ENCODE measurements at regions not wholly inside any gene's neighbourhood (a gene's known extent, or its start where the extent isn't known, plus 50 kb on each side); places are given as distances from the start of the nearest gene placed in this dataset.

GRCh38 chr2:36277146-36277808 lies 78.3 kb upstream of the CRIM1 start:
- no peak overlapping the region for H3K4me3 Mint-ChIP-seq (ENCODE audit: low read depth)
- DNase-seq (ENCODE audit: low spot score, unreplicated experiment): no peak
- H3K9me3 Mint-ChIP-seq (ENCODE audit: low read depth): peaks cover 29% of the 10 kb centered on the region
- H3K27ac Mint-ChIP-seq: no peak overlapping the region
- H3K27me3 Mint-ChIP-seq: no peaks in the 10 kb centered on the region
- no peak for TF ChIP-seq CTCF (IDR thresholded peaks at IDR 0.05; ENCODE audit: unreplicated experiment)
- H3K4me1 Mint-ChIP-seq (ENCODE audit: low read depth): no peaks in the 10 kb centered on the region
- peaks cover 4% of the 10 kb centered on the region for H3K36me3 Mint-ChIP-seq (ENCODE audit: insufficient read depth)

- Mint-ChIP-seq H3K36me3 (ENCODE audit: insufficient read depth) (no peaks in the 10 kb centered on the region), H3K4me1 (ENCODE audit: low read depth) (no peaks in the 10 kb centered on the region)
- DNase-seq (ENCODE audit: low spot score, unreplicated experiment): no peak
Observed at GRCh38 chr2:36271266-36271665, 84.3 kb upstream of the CRIM1 start.

GRCh38 chr2:36270758-36271157 lies 84.8 kb upstream of the CRIM1 start:
- Mint-ChIP-seq H3K9me3 (ENCODE audit: low read depth) (peaks cover 6% of the 10 kb centered on the region), H3K36me3 (ENCODE audit: insufficient read depth) (no peaks in the 10 kb centered on the region), H3K4me1 (ENCODE audit: low read depth) (no peaks in the 10 kb centered on the region), H3K27me3 (no peaks in the 10 kb centered on the region), H3K4me3 (ENCODE audit: low read depth) (no peak overlapping the region), H3K27ac (no peak overlapping the region)
- no peak for DNase-seq (ENCODE audit: low spot score, unreplicated experiment)
- no peak for TF ChIP-seq CTCF (IDR thresholded peaks at IDR 0.05; ENCODE audit: unreplicated experiment)

More at GRCh38 chr2:36271266-36271665, 84.3 kb upstream of the CRIM1 start:
- Mint-ChIP-seq H3K27ac (no peak overlapping the region), H3K9me3 (ENCODE audit: low read depth) (peaks cover 6% of the 10 kb centered on the region), H3K4me3 (ENCODE audit: low read depth) (no peak overlapping the region), H3K27me3 (no peaks in the 10 kb centered on the region)
- no peak for TF ChIP-seq CTCF (IDR thresholded peaks at IDR 0.05; ENCODE audit: unreplicated experiment)

- no peaks in the 10 kb centered on the region for H3K4me1 Mint-ChIP-seq (ENCODE audit: low read depth)
- no peak overlapping the region for H3K4me3 Mint-ChIP-seq (ENCODE audit: low read depth)
- no peak for TF ChIP-seq CTCF (IDR thresholded peaks at IDR 0.05; ENCODE audit: unreplicated experiment)
- no peaks in the 10 kb centered on the region for H3K36me3 Mint-ChIP-seq (ENCODE audit: insufficient read depth)
- DNase-seq (ENCODE audit: low spot score, unreplicated experiment): no peak
- peaks cover 6% of the 10 kb centered on the region for H3K9me3 Mint-ChIP-seq (ENCODE audit: low read depth)
- no peaks in the 10 kb centered on the region for H3K27me3 Mint-ChIP-seq
- H3K27ac Mint-ChIP-seq: no peak overlapping the region
Observed at GRCh38 chr2:36267194-36267593, 88.4 kb upstream of the CRIM1 start.

- H3K9me3 Mint-ChIP-seq (ENCODE audit: low read depth): peaks cover 6% of the 10 kb centered on the region
- H3K4me1 Mint-ChIP-seq (ENCODE audit: low read depth): no peaks in the 10 kb centered on the region
- no peaks in the 10 kb centered on the region for H3K27me3 Mint-ChIP-seq
- H3K36me3 Mint-ChIP-seq (ENCODE audit: insufficient read depth): no peaks in the 10 kb centered on the region
- DNase-seq (ENCODE audit: low spot score, unreplicated experiment): no peak
- H3K27ac Mint-ChIP-seq: no peak overlapping the region
- TF ChIP-seq CTCF (IDR thresholded peaks at IDR 0.05; ENCODE audit: unreplicated experiment): no peak
- no peak overlapping the region for H3K4me3 Mint-ChIP-seq (ENCODE audit: low read depth)
Observed at GRCh38 chr2:36266536-36267121, 88.9 kb upstream of the CRIM1 start.
